ENCODE measurements at regions not wholly inside any gene's neighbourhood (a gene's known extent, or its start where the extent isn't known, plus 50 kb on each side); places are given as distances from the start of the nearest gene placed in this dataset.
"Not testable (repeated sequence)": the region's sequence is repeated elsewhere in the genome, so short reads cannot be mapped to it uniquely, and the experiment has no call there.

GRCh38 chr1:181324797-181325616 lies 158.3 kb upstream of the CACNA1E start:
- CTCF ChIA-PET, result no interaction called here
- Histone ChIP-seq H3K9me3 (ENCODE audit: control insufficient read depth, insufficient read depth, low read depth, low read length) (no peaks in the 10 kb centered on the region), H3K4me3 (ENCODE audit: low read depth, low read length) (no peak overlapping the region), H3K4me1 (ENCODE audit: control insufficient read depth, insufficient read depth, low read length) (no peaks in the 10 kb centered on the region), H3K36me3 (ENCODE audit: control insufficient read depth in 2 of 2, insufficient read depth in 1 of 2, low read length in 2 of 2) (no peaks in the 10 kb centered on the region), H3K27ac (ENCODE audit: extremely low read depth, low read depth, low read length) (no peak overlapping the region)
- TF ChIP-seq, protein P1, sequence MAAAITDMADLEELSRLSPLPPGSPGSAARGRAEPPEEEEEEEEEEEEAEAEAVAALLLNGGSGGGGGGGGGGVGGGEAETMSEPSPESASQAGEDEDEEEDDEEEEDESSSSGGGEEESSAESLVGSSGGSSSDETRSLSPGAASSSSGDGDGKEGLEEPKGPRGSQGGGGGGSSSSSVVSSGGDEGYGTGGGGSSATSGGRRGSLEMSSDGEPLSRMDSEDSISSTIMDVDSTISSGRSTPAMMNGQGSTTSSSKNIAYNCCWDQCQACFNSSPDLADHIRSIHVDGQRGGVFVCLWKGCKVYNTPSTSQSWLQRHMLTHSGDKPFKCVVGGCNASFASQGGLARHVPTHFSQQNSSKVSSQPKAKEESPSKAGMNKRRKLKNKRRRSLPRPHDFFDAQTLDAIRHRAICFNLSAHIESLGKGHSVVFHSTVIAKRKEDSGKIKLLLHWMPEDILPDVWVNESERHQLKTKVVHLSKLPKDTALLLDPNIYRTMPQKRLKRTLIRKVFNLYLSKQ (tag by site-specific recombination; IDR thresholded peaks at IDR 0.05; ENCODE audit: borderline replicate concordance), result no peak
- TF ChIP-seq ZNF433 (tag by site-specific recombination; IDR thresholded peaks at IDR 0.05; ENCODE audit: low read depth) (no peak), ZBTB17 (tag by site-specific recombination; IDR thresholded peaks at IDR 0.05) (no peak), YY1 (tag by site-specific recombination; IDR thresholded peaks at IDR 0.05) (no peak), ZNF701 (tag by site-specific recombination; IDR thresholded peaks at IDR 0.05) (no peak), MEIS1 (CRISPR knock-in tag; IDR thresholded peaks at IDR 0.05; ENCODE audit: borderline replicate concordance) (no peak), ZNF416 (tag by site-specific recombination; IDR thresholded peaks at IDR 0.05) (no peak), ZNF558 (tag by site-specific recombination; IDR thresholded peaks at IDR 0.05) (no peak), KLF16 (tag by site-specific recombination; IDR thresholded peaks at IDR 0.05) (no peak), ZNF335 (tag by site-specific recombination; conservative IDR thresholded peaks at IDR 0.05) (no peak), PRDM1 (tag by site-specific recombination; IDR thresholded peaks at IDR 0.05) (no peak), MYNN (tag by site-specific recombination; IDR thresholded peaks at IDR 0.05; ENCODE audit: borderline replicate concordance) (no peak), ZNF518A (tag by site-specific recombination; conservative IDR thresholded peaks at IDR 0.05; ENCODE audit: low read depth) (no peak), SCRT1 (tag by site-specific recombination; IDR thresholded peaks at IDR 0.05; ENCODE audit: borderline replicate concordance) (no peak)
- TF ChIP-seq, protein P2, sequence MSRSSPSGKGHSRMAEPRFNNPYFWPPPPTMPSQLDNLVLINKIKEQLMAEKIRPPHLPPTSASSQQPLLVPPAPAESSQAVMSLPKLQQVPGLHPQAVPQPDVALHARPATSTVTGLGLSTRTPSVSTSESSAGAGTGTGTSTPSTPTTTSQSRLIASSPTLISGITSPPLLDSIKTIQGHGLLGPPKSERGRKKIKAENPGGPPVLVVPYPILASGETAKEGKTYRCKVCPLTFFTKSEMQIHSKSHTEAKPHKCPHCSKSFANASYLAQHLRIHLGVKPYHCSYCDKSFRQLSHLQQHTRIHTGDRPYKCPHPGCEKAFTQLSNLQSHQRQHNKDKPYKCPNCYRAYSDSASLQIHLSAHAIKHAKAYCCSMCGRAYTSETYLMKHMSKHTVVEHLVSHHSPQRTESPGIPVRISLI (tag by site-specific recombination; IDR thresholded peaks at IDR 0.05), result no peak
- POLR2A ChIA-PET, result no interaction called here

DNA sequence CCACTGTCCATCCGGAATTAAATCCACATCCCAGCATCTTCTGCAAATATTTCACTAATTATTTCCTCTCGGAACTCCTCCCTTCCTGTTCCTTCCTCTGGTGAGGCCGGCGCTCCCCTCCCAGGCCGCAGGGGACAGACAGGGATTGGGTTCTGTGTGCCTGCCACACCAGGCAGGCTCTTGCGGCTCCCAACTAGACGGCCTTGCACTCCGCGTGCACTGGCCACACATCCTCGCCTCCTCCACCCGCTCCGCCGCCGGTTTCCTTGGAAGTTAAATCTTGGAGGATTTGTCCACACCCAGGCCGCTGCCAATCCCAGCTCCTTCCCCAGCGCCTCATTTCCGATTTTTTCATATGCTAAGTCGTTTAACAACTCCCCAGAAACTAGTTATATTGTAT lies 157.6 kb upstream of the CACNA1E start:
- CTCF ChIA-PET; H3K9me3 ChIP-seq (ENCODE audit: control insufficient read depth, insufficient read depth, low read depth, low read length); H3K4me3 ChIP-seq (ENCODE audit: low read depth, low read length); POLR2A ChIA-PET; H3K36me3 ChIP-seq (ENCODE audit: control insufficient read depth in 2 of 2, insufficient read depth in 1 of 2, low read length in 2 of 2); H3K4me1 ChIP-seq (ENCODE audit: control insufficient read depth, insufficient read depth, low read length); H3K27ac ChIP-seq (ENCODE audit: extremely low read depth, low read depth, low read length): not testable (repeated sequence)
